Loucy (cell line): ENCODE measurements at regions not wholly inside any gene's neighbourhood (a gene's known extent, or its start where the extent isn't known, plus 50 kb on each side); places are given as distances from the start of the nearest gene placed in this dataset.

Source experiments
- H2AFZ ChIP-seq: fragments of 200-600 bp; sonication (generic); 2 replicates; pipeline ENCODE4 v1.6.0; 2016; ENCODE audit warnings: antibody characterized with exemption, mild to moderate bottlenecking, low read length, moderate library complexity
- H3F3A ChIP-seq: fragments of 200-600 bp; 2 replicates; pipeline ENCODE4 v1.6.0; 2016; ENCODE audit warnings: antibody characterized with exemption, low read depth, mild to moderate bottlenecking
- H3K27me3 ChIP-seq: fragments of 200-600 bp; sonication (generic); 2 replicates; pipeline ENCODE4 v1.6.1; 2014; ENCODE audit warnings: low read length, mild to moderate bottlenecking; ENCODE audit not compliant: insufficient read depth, poor library complexity, severe bottlenecking
- H3K36me3 ChIP-seq: fragments of 200-600 bp; sonication (generic); 2 replicates; pipeline ENCODE4 v1.6.1; 2016; ENCODE audit warnings: low read length; ENCODE audit not compliant: insufficient read depth
- H3K4me1 ChIP-seq: fragments of 200-600 bp; sonication (generic); 2 replicates; pipeline ENCODE4 v1.5.1; 2014; ENCODE audit warnings: low read length, mild to moderate bottlenecking; ENCODE audit not compliant: insufficient read depth, poor library complexity, severe bottlenecking
- H3K4me2 ChIP-seq: fragments of 200-600 bp; sonication (generic); 2 replicates; pipeline ENCODE4 v1.6.0; 2014; ENCODE audit warnings: antibody characterized with exemption, low read length, low read depth, mild to moderate bottlenecking; ENCODE audit not compliant: poor library complexity, severe bottlenecking
- H3K4me3 ChIP-seq: fragments of 200-600 bp; sonication (generic); 2 replicates; pipeline ENCODE4 v1.5.1; 2014; ENCODE audit warnings: low read length, mild to moderate bottlenecking, mixed read lengths; ENCODE audit not compliant: poor library complexity, severe bottlenecking
- H3K79me2 ChIP-seq: fragments of 200-600 bp; sonication (generic); 2 replicates; pipeline ENCODE4 v1.6.1; 2014; ENCODE audit warnings: low read length; ENCODE audit not compliant: insufficient read depth
- H3K9ac ChIP-seq: fragments of 200-600 bp; sonication (generic); 2 replicates; pipeline ENCODE4 v1.6.0; 2014; ENCODE audit warnings: mild to moderate bottlenecking, low read depth, low read length, moderate library complexity; ENCODE audit not compliant: poor library complexity, severe bottlenecking
- H3K9me2 ChIP-seq: fragments of 200-600 bp; sonication (generic); replicated peaks from 2 replicates; pipeline ENCODE4 v1.6.1; 2016; ENCODE audit warnings: low read depth, low read length, mixed read lengths
- H3K9me3 ChIP-seq: fragments of 200-600 bp; sonication (generic); 2 replicates; pipeline ENCODE4 v1.6.1; 2014; ENCODE audit warnings: mild to moderate bottlenecking, antibody characterized with exemption, low read length, low read depth; ENCODE audit not compliant: insufficient read depth
- H4K20me1 ChIP-seq: fragments of 200-600 bp; sonication (generic); 2 replicates; pipeline ENCODE4 v1.6.0; 2014; ENCODE audit warnings: antibody characterized with exemption, low read length, mild to moderate bottlenecking; ENCODE audit not compliant: insufficient read depth, poor library complexity, severe bottlenecking
- EZH2phosphoT487 ChIP-seq: fragments of 200-600 bp; IDR thresholded peaks from 2 replicates; pipeline ENCODE4 v1.6.1; 2018; ENCODE audit warnings: antibody characterized with exemption, mild to moderate bottlenecking, moderate library complexity, borderline replicate concordance
- TF ChIP-seq, protein P1 (sequence below): fragments of 200-600 bp; sonication (generic); conservative IDR thresholded peaks from 2 replicates; pipeline ENCODE4 v1.5.1; 2014; ENCODE audit warnings: mild to moderate bottlenecking, antibody characterized with exemption, low read length

DNA sequence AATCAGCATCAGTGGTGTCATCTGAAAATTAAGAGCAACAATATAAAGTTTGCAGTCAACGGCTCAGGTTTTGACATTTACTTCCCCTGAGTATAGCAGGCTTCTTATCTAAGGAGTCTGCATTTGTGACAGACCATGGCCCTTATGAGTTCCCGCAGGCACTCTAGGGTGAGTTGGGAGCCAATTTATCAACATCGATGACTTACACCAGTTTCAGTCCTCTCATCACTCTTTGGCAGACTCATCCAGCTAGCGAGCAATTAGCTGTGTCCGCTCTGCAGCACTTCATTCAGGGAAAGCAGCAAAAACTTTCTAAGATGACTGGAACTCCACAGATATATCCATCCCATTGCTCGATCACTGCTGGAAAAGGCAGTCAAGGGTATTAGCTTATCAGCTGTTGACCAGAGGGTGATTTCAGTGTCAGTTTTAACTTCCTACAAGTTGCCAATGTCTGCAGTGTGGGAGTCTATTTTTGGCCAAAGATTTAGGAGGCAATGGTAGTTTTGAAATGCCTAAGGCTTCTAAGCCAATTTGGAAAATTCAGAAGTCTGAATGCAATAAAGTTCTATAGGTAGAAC is 625.1 kb upstream of the TENM3 start:
- Histone ChIP-seq H3K4me3 (no peak overlapping the region), H3K9me2 (no peaks in the 10 kb centered on the region; the same call in 1 of the 2 replicates), H3K4me1 (no peaks in the 10 kb centered on the region), H2AFZ (no peak overlapping the region), H3K27me3 (no peaks in the 10 kb centered on the region), H4K20me1 (no peaks in the 10 kb centered on the region), H3K4me2 (no peak overlapping the region), H3K79me2 (no peaks in the 10 kb centered on the region), H3K9me3 (no peaks in the 10 kb centered on the region; the same call in 1 of the 2 replicates), H3K36me3 (no peaks in the 10 kb centered on the region), H3F3A (no peaks in the 10 kb centered on the region), H3K9ac (no peak overlapping the region)
- TF ChIP-seq, protein P1, sequence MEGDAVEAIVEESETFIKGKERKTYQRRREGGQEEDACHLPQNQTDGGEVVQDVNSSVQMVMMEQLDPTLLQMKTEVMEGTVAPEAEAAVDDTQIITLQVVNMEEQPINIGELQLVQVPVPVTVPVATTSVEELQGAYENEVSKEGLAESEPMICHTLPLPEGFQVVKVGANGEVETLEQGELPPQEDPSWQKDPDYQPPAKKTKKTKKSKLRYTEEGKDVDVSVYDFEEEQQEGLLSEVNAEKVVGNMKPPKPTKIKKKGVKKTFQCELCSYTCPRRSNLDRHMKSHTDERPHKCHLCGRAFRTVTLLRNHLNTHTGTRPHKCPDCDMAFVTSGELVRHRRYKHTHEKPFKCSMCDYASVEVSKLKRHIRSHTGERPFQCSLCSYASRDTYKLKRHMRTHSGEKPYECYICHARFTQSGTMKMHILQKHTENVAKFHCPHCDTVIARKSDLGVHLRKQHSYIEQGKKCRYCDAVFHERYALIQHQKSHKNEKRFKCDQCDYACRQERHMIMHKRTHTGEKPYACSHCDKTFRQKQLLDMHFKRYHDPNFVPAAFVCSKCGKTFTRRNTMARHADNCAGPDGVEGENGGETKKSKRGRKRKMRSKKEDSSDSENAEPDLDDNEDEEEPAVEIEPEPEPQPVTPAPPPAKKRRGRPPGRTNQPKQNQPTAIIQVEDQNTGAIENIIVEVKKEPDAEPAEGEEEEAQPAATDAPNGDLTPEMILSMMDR, result no peak
- TF ChIP-seq EZH2phosphoT487, result no peak

DNA sequence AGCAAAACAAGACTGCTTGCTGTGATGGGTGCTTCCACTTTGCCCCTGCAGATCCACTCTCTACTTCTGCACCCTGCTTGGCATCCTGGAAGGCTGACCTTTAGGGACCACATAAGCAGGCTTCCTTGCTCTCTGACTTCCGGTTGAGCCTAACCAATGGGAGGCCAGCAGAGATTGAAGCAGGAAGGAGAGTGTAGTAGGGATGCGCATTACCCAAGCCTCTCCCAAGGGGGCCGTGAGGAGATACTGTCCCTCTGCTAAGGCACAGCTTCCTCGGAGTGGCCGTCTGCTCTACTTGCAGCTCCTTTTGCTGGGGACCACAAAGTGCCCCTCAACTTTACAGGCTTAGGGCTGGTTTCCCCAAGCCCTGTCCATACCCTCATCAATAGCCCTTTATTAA is 624.3 kb upstream of the TENM3 start:
- Histone ChIP-seq H3K27me3 (no peaks in the 10 kb centered on the region), H3F3A (no peaks in the 10 kb centered on the region), H3K36me3 (no peaks in the 10 kb centered on the region), H3K9me3 (no peaks in the 10 kb centered on the region; the same call in 1 of the 2 replicates), H2AFZ (no peak overlapping the region), H3K9me2 (no peaks in the 10 kb centered on the region), H3K79me2 (no peaks in the 10 kb centered on the region), H3K4me2 (no peak overlapping the region), H3K4me3 (no peak overlapping the region), H3K4me1 (no peaks in the 10 kb centered on the region), H4K20me1 (no peaks in the 10 kb centered on the region), H3K9ac (no peak overlapping the region)
- no peak for TF ChIP-seq EZH2phosphoT487
- TF ChIP-seq, protein P1, result no peak

DNA sequence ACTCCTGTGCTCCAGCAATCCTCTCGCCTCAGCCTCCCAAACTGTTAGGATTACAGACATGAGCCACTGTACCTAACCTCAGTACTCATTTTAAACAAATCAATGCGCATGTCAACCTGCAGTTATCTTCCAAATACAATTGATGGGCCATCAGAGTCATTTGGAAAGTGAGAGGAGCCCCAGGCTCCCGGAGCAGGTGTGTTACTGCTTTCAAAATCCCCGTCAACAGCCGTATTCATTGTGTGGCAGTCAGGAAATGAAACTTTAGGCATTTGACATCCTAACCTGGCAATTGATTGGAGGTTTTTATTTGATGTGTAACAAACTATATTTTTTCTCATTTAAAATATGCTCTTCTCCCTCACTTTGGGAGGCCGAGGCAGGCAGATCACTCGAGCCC is 623.6 kb upstream of the TENM3 start:
- no peaks in the 10 kb centered on the region for H3K9me2 ChIP-seq
- no peaks in the 10 kb centered on the region for H3K36me3 ChIP-seq
- TF ChIP-seq, protein P1, result no peak
- TF ChIP-seq EZH2phosphoT487, result no peak
- no peaks in the 10 kb centered on the region; the same call in 1 of the 2 replicates for H3K9me3 ChIP-seq
- H4K20me1 ChIP-seq, result no peaks in the 10 kb centered on the region
- no peak overlapping the region for H3K4me2 ChIP-seq
- no peaks in the 10 kb centered on the region for H3K4me1 ChIP-seq
- no peak overlapping the region for H3K9ac ChIP-seq
- H3K4me3 ChIP-seq, result no peak overlapping the region
- H3K27me3 ChIP-seq, result no peaks in the 10 kb centered on the region
- H2AFZ ChIP-seq, result no peak overlapping the region
- H3K79me2 ChIP-seq, result no peaks in the 10 kb centered on the region
- H3F3A ChIP-seq, result no peaks in the 10 kb centered on the region
